B cell (primary cell): ENCODE measurements at regions not wholly inside any gene's neighbourhood (a gene's known extent, or its start where the extent isn't known, plus 50 kb on each side); places are given as distances from the start of the nearest gene placed in this dataset.

Source experiments
- ATAC-seq: fragments of 200-7000 bp; cut with Tn5 transposase; one replicate; pipeline ENCODE4 v1.10.0; 2021; ENCODE audit warnings: low read depth, mild to moderate bottlenecking, moderate number of reproducible peaks, moderate library complexity
- CTCF ChIA-PET: fragments of 350-600 bp; sonication (Branson Sonifier 250); formaldehyde crosslinking; loops from one replicate; lab custom pipeline; 2021; ENCODE audit warnings: antibody characterized with exemption, inconsistent platforms; lab: Charles Lee
- POLR2A ChIA-PET: fragments of 350-600 bp; sonication (Branson Sonifier 250); formaldehyde crosslinking; loops from one replicate; lab custom pipeline; 2021; ENCODE audit warnings: antibody characterized with exemption; lab: Charles Lee
- DNase-seq: peaks from one replicate; pipeline ENCODE4 v3.0.0; 2013
- H2AFZ ChIP-seq: 2 replicates; pipeline ENCODE4 v1.6.1; 2012; ENCODE audit warnings: mild to moderate bottlenecking, low read depth, low read length; ENCODE audit not compliant: insufficient read depth, poor library complexity, severe bottlenecking
- H3K27ac ChIP-seq, 2 donors: 1 replicate in 1 of 2; 2 replicates in 1 of 2; pipeline ENCODE4 v1.5.1; 2012 to 2013; ENCODE audit warnings: low read length in 2 of 2, mild to moderate bottlenecking in 2 of 2, moderate library complexity in 1 of 2
- H3K27me3 ChIP-seq, 4 experiments: fragments of 200-600 bp in 1 of 4; sonication (generic) in 1 of 4; replicated peaks in 1 of 4; 1 replicate in 2 of 4; 2 replicates in 2 of 4; pipeline versions ENCODE4 v1.6.1 to v1.7.0; 2013 to 2016; ENCODE audit warnings: low read length in 3 of 4, mild to moderate bottlenecking in 2 of 4, mixed read lengths in 1 of 4, moderate library complexity in 1 of 4; ENCODE audit not compliant: insufficient read depth in 4 of 4, control insufficient read depth in 3 of 4; ENCODE audit errors: control extremely low read depth in 1 of 4
- H3K36me3 ChIP-seq, 2 experiments: replicated peaks in 1 of 2; 1 replicate in 1 of 2; 2 replicates in 1 of 2; pipeline versions ENCODE4 v1.6.1 to v1.7.1; 2013; ENCODE audit warnings: low read length in 1 of 2; ENCODE audit not compliant: insufficient read depth in 2 of 2, control insufficient read depth in 1 of 2; ENCODE audit errors: control extremely low read depth in 1 of 2, extremely low read depth in 1 of 2
- H3K4me1 ChIP-seq, 2 donors: fragments of 200-600 bp in 1 of 2; sonication (generic) in 1 of 2; 1 replicate in 1 of 2; 2 replicates in 1 of 2; pipeline versions ENCODE4 v1.5.1 to v1.6.1; 2013 to 2017; ENCODE audit warnings: low read length in 2 of 2; ENCODE audit not compliant: control insufficient read depth in 2 of 2, insufficient read depth in 2 of 2
- H3K4me2 ChIP-seq: replicated peaks from 2 replicates; pipeline ENCODE3; 2012; ENCODE audit warnings: mild to moderate bottlenecking, low read depth, low read length; ENCODE audit not compliant: poor library complexity, severe bottlenecking
- H3K4me3 ChIP-seq, 5 experiments: fragments of 200-600 bp in 1 of 5; sonication (generic) in 1 of 5; 1 replicate in 3 of 5; 2 replicates in 2 of 5; pipeline versions ENCODE4 v1.5.1 to v1.7.0; 2011 to 2016; ENCODE audit warnings: low read length in 4 of 5, mild to moderate bottlenecking in 4 of 5, low read depth in 2 of 5, control low read depth in 1 of 5, moderate library complexity in 1 of 5; ENCODE audit not compliant: insufficient read depth in 1 of 5; ENCODE audit errors: control extremely low read depth in 1 of 5, extremely low read depth in 1 of 5
- H3K79me2 ChIP-seq: fragments of 200-600 bp; sonication (generic); one replicate; pipeline ENCODE4 v1.6.0; 2016; ENCODE audit warnings: low read length; ENCODE audit not compliant: control insufficient read depth, insufficient read depth
- H3K9ac ChIP-seq: fragments of 200-600 bp; sonication (generic); 2 replicates; pipeline ENCODE4 v1.6.1; 2017; ENCODE audit warnings: mild to moderate bottlenecking, low read length, moderate library complexity
- H3K9me3 ChIP-seq, 3 donors: one replicate each; pipeline versions ENCODE4 v1.6.1 to v1.7.1; 2013; ENCODE audit warnings: low read length in 2 of 3; ENCODE audit not compliant: control insufficient read depth in 2 of 3, insufficient read depth in 1 of 3; ENCODE audit errors: control extremely low read depth in 1 of 3
- H4K20me1 ChIP-seq: 2 replicates; pipeline ENCODE4 v1.6.0; 2012; ENCODE audit warnings: mild to moderate bottlenecking, low read length; ENCODE audit not compliant: insufficient read depth, control insufficient read depth, poor library complexity, severe bottlenecking
- H3K27ac Mint-ChIP-seq: one replicate; pipeline ENCODE4 v1.8.0; 2021; ENCODE audit warnings: mixed read lengths
- H3K27me3 Mint-ChIP-seq: one replicate; pipeline ENCODE4 v1.8.0; 2021; ENCODE audit warnings: mixed read lengths
- H3K4me1 Mint-ChIP-seq: one replicate; pipeline ENCODE4 v1.8.0; 2021; ENCODE audit warnings: mixed read lengths
- H3K4me3 Mint-ChIP-seq: one replicate; pipeline ENCODE4 v1.8.0; 2021; ENCODE audit warnings: mixed read lengths
- H3K9me3 Mint-ChIP-seq: one replicate; pipeline ENCODE4 v1.8.0; 2022; ENCODE audit warnings: mixed read lengths; ENCODE audit not compliant: insufficient read depth
- CTCF ChIP-seq: fragments of 200-600 bp; IDR thresholded peaks from one replicate; pipeline ENCODE4 v1.8.0; 2022; ENCODE audit warnings: antibody characterized with exemption, mild to moderate bottlenecking
- EZH2 ChIP-seq: IDR thresholded peaks from 2 replicates; pipeline ENCODE4 v1.6.1; 2012; ENCODE audit warnings: borderline replicate concordance, low read depth, mild to moderate bottlenecking, moderate library complexity, low read length; ENCODE audit not compliant: insufficient read depth, poor library complexity, severe bottlenecking
- WGBS: methylation state at CpG from one replicate; pipeline ENCODE4 v1.1.5; 2013; ENCODE audit warnings: missing lambda C conversion rate; ENCODE audit not compliant: insufficient coverage; 5-methylcytosine and 5-hydroxymethylcytosine counted together
- intact Hi-C: fragments of 100-400 bp; cut with micrococcal nuclease; formaldehyde crosslinking; loops from one replicate; pipeline ENCODE4 v1.10.0; 2022

- intact Hi-C loops: no loop called here
- no peak for DNase-seq
- H3K36me3 ChIP-seq: no peaks in the 10 kb centered on the region
- H3K4me3 ChIP-seq: no peak overlapping the region
- H3K9ac ChIP-seq: no peak overlapping the region
- 92% methylated on average over 1 of the region's 1 CpG for WGBS
- CTCF ChIA-PET: no interaction called here
- no peaks in the 10 kb centered on the region for H4K20me1 ChIP-seq
- no peaks in the 10 kb centered on the region for H3K27me3 ChIP-seq
- Mint-ChIP-seq H3K27me3 (peaks cover 8% of the 10 kb centered on the region), H3K27ac (no peak overlapping the region), H3K4me1 (no peaks in the 10 kb centered on the region), H3K4me3 (no peak overlapping the region), H3K9me3 (no peaks in the 10 kb centered on the region)
- ATAC-seq: no peak
- no peaks in the 10 kb centered on the region for H3K9me3 ChIP-seq
- no peak overlapping the region for H3K4me2 ChIP-seq
- H3K79me2 ChIP-seq: no peaks in the 10 kb centered on the region
- H2AFZ ChIP-seq: no peak overlapping the region
- POLR2A ChIA-PET: no interaction called here
- TF ChIP-seq CTCF (no peak), EZH2 (no peak)
- no peaks in the 10 kb centered on the region for H3K4me1 ChIP-seq
- H3K27ac ChIP-seq: no peak overlapping the region
Measured at GRCh38 chr5:125894383-125894782, 528.8 kb upstream of the GRAMD2B start.

GRCh38 chr5:125896368-125896767 is 526.8 kb upstream of the GRAMD2B start:
- no peak for ATAC-seq
- intact Hi-C loops: no loop called here
- CTCF ChIA-PET: no interaction called here

More at GRCh38 chr5:125896368-125896767, 526.8 kb upstream of the GRAMD2B start:
- TF ChIP-seq CTCF: no peak
- no peak for TF ChIP-seq EZH2
- POLR2A ChIA-PET: no interaction called here
- no peaks in the 10 kb centered on the region for H4K20me1 ChIP-seq
- no peak overlapping the region for H3K9ac ChIP-seq
- Mint-ChIP-seq H3K27ac (no peak overlapping the region), H3K4me1 (no peaks in the 10 kb centered on the region), H3K4me3 (no peak overlapping the region), H3K9me3 (peaks cover 5% of the 10 kb centered on the region), H3K27me3 (peaks cover 3% of the 10 kb centered on the region)
- H3K4me2 ChIP-seq: no peak overlapping the region
- H3K27ac ChIP-seq: no peak overlapping the region
- H3K36me3 ChIP-seq: no peaks in the 10 kb centered on the region
- 70% methylated on average over 2 of the region's 3 CpGs for WGBS
- H3K79me2 ChIP-seq: no peaks in the 10 kb centered on the region
- H3K27me3 ChIP-seq: no peaks in the 10 kb centered on the region
- H3K4me1 ChIP-seq: no peaks in the 10 kb centered on the region
- H3K4me3 ChIP-seq: no peak overlapping the region
- H2AFZ ChIP-seq: no peak overlapping the region
- H3K9me3 ChIP-seq: no peaks in the 10 kb centered on the region
- no peak for DNase-seq
